ENCODE measurements at regions not wholly inside any gene's neighbourhood (a gene's known extent, or its start where the extent isn't known, plus 50 kb on each side); places are given as distances from the start of the nearest gene placed in this dataset.

DNA sequence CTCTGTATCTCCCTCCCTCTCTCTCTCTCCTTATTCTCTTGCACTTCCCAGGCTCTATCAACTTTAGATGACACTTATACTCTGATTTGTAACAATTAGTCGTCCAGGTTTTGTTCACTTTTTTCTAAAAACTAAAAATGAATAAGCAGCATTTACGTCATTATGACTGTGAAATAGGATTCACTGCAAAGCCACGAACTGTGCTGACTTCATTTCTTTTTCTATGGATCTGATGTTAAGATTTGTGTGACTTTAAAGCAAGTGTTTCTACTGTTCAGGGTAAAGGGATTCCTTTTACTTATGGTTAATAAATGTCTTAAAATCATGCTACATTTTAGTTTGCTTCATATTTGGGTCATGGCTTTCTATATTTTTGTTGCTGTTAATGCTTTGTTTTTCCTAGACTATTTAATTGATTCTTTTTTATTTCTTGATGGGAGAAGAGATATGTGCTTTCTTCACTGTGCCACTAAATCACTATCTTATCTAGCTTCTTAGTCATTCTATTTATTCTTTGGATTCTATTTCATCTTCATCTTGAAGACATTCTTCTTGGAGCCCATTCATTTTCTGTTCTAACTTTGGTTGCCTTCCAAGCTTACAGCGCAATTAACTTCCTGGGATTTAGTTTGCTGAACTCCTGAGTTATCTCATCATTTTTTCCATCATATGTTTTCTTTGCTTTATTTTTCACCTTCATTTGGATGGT lies 480.4 kb upstream of the TRIB2 start:
- Histone ChIP-seq H3K9me3 (ENCODE audit: control insufficient read depth in 4 of 4, insufficient read depth in 3 of 4, low read length in 3 of 4) (no peaks in the 10 kb centered on the region), H3K9ac (ENCODE audit: insufficient read depth in 1 of 2, low read length in 2 of 2) (no peak overlapping the region), H3K4me1 (ENCODE audit: control insufficient read depth in 5 of 5, insufficient read depth in 5 of 5, low read length in 5 of 5) (peaks cover 0 to 8% (median 3%) of the 10 kb centered on the region in 5 donors), H3K4me3 (no peak overlapping the region), H3K36me3 (ENCODE audit: control insufficient read depth in 4 of 4, insufficient read depth in 4 of 4, low read length in 4 of 4) (no peaks in the 10 kb centered on the region), H3K27me3 (ENCODE audit: control insufficient read depth in 3 of 3, insufficient read depth in 3 of 3, low read length in 2 of 3) (no peaks in the 10 kb centered on the region), H3K27ac (ENCODE audit: low read depth in 1 of 2, low read length in 1 of 2) (no peak overlapping the region)
- ATAC-seq (ENCODE audit: insufficient read depth, low FRiP score) (no peak), DNase-seq (peak in 2 of 3 donors; percentile 30 to 54)
- TF ChIP-seq, protein P1, sequence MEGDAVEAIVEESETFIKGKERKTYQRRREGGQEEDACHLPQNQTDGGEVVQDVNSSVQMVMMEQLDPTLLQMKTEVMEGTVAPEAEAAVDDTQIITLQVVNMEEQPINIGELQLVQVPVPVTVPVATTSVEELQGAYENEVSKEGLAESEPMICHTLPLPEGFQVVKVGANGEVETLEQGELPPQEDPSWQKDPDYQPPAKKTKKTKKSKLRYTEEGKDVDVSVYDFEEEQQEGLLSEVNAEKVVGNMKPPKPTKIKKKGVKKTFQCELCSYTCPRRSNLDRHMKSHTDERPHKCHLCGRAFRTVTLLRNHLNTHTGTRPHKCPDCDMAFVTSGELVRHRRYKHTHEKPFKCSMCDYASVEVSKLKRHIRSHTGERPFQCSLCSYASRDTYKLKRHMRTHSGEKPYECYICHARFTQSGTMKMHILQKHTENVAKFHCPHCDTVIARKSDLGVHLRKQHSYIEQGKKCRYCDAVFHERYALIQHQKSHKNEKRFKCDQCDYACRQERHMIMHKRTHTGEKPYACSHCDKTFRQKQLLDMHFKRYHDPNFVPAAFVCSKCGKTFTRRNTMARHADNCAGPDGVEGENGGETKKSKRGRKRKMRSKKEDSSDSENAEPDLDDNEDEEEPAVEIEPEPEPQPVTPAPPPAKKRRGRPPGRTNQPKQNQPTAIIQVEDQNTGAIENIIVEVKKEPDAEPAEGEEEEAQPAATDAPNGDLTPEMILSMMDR (IDR thresholded peaks at IDR 0.05; ENCODE audit: control extremely low read depth, extremely low read depth): no peak
- WGBS, 2 donors: 56 to 91% methylated on average over 4 of the region's 4 CpGs

DNA sequence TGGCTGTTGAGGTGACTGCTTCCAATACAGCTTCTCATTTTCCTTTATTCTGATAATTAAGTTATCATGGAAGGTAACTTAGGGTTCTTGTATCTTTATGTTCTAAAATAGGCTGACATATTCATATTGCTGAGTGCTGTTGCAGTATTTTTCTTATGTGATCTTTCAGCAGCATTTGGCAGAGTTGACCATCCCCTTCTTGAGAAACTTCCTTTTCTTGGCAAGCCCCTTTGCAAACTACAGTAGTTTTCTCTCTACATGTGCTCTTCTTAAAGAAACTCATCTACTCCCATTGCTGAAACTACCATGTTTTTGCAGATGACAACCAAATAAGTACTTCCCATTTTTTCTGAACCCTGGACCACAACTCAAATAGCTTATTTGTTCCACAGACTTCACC lies 476.5 kb upstream of the TRIB2 start:
- TF ChIP-seq, protein P1 (IDR thresholded peaks at IDR 0.05; ENCODE audit: control extremely low read depth, extremely low read depth): no peak
- H3K9me3 ChIP-seq (ENCODE audit: control insufficient read depth in 4 of 4, insufficient read depth in 3 of 4, low read length in 3 of 4): no peaks in the 10 kb centered on the region
- no peaks in the 10 kb centered on the region for H3K36me3 ChIP-seq (ENCODE audit: control insufficient read depth in 4 of 4, insufficient read depth in 4 of 4, low read length in 4 of 4)
- no peak overlapping the region for H3K9ac ChIP-seq (ENCODE audit: insufficient read depth in 1 of 2, low read length in 2 of 2)
- H3K27ac ChIP-seq (ENCODE audit: low read depth in 1 of 2, low read length in 1 of 2): no peak overlapping the region
- no peak overlapping the region for H3K4me3 ChIP-seq
- DNase-seq (peak in 2 of 3 donors; percentile 50 to 85), ATAC-seq (ENCODE audit: insufficient read depth, low FRiP score) (no peak)
- H3K4me1 ChIP-seq (ENCODE audit: control insufficient read depth in 5 of 5, insufficient read depth in 5 of 5, low read length in 5 of 5): peaks cover 0 to 8% (median 3%) of the 10 kb centered on the region in 5 donors
- H3K27me3 ChIP-seq (ENCODE audit: control insufficient read depth in 3 of 3, insufficient read depth in 3 of 3, low read length in 2 of 3): no peaks in the 10 kb centered on the region

DNA sequence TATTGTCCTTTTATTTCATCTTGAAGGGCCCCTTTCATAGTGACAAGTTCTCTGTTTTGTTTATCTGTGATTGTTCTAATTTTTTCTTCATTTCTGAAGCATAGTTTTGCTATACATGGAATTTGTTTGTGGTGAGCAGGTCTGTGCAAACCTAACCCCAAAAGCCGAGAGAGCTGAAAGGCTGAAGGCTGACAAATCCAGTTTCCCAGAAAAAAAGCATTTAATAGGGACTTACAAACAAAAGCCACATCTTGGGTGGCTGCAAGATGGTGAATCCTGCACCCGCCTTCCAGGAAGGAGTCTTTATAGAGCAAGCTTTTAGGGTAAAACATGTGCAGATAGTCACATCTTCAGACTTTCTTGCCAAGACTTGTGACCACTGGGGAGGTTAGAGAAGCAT lies 473.4 kb upstream of the TRIB2 start:
- ATAC-seq (ENCODE audit: insufficient read depth, low FRiP score) (no peak), DNase-seq (no peak)
- WGBS, 2 donors: 94% methylated on average over 2 of the region's 2 CpGs

More for the DNA sequence above, 473.4 kb upstream of the TRIB2 start:
- Histone ChIP-seq H3K4me3 (no peak overlapping the region), H3K4me1 (ENCODE audit: control insufficient read depth in 5 of 5, insufficient read depth in 5 of 5, low read length in 5 of 5) (peaks cover 0 to 2% (median 0%) of the 10 kb centered on the region in 5 donors), H3K36me3 (ENCODE audit: control insufficient read depth in 4 of 4, insufficient read depth in 4 of 4, low read length in 4 of 4) (no peaks in the 10 kb centered on the region), H3K9me3 (ENCODE audit: control insufficient read depth in 4 of 4, insufficient read depth in 3 of 4, low read length in 3 of 4) (no peaks in the 10 kb centered on the region), H3K27ac (ENCODE audit: low read depth in 1 of 2, low read length in 1 of 2) (no peak overlapping the region), H3K9ac (ENCODE audit: insufficient read depth in 1 of 2, low read length in 2 of 2) (no peak overlapping the region), H3K27me3 (ENCODE audit: control insufficient read depth in 3 of 3, insufficient read depth in 3 of 3, low read length in 2 of 3) (no peaks in the 10 kb centered on the region)
- TF ChIP-seq, protein P1 (IDR thresholded peaks at IDR 0.05; ENCODE audit: control extremely low read depth, extremely low read depth): no peak

All from lung (tissue), 11 donors.